ENCODE measurements at regions not wholly inside any gene's neighbourhood (a gene's known extent, or its start where the extent isn't known, plus 50 kb on each side); places are given as distances from the start of the nearest gene placed in this dataset.

DNA sequence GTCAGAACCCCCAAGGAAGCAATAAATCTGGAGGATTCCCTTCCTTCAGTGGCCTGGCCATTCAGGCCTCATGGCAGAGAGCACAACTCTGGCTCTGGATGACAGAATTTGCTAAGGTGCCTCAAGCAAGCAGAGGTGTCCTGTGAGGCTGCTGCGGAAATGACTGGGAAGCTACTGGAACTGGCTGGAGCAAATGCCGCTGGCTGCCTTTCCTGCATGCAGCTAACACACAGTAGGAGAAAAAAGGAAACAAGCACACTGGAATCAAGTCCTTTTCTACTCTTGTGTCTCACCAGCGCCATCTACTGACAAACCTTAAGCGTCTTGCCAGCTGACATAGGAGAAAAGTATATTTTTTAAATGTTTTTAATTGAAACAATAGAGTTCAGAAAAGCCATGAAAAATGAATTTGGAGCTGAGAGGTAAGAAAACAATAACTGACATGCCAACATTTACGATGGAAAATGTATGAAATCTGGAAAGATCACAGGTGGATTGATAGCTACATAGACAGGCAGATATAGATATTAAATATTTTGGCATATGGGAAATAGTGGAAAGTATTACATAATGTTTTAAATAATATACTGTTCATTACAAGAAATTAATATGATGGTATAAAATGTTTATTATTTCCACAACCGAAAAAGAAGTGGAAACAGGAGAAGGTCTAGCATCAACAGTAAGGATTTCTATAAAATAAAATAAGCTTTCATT, 951.6 kb downstream of the ANKRD7 start:
- no peaks in the 10 kb centered on the region for H3K36me3 ChIP-seq (ENCODE audit: control insufficient read depth in 4 of 4, insufficient read depth in 3 of 4, low read depth in 1 of 4, low read length in 3 of 4)
- peaks cover 0 to 3% (median 1%) of the 10 kb centered on the region in 4 donors for H3K4me1 ChIP-seq (ENCODE audit: control insufficient read depth in 4 of 4, insufficient read depth in 4 of 4, low read length in 3 of 4)
- no peak overlapping the region for H3K9ac ChIP-seq (ENCODE audit: low read depth in 1 of 2, low read length in 2 of 2)
- no peaks in the 10 kb centered on the region for H3K27me3 ChIP-seq (ENCODE audit: control insufficient read depth in 4 of 4, insufficient read depth in 4 of 4, low read length in 3 of 4)
- WGBS: 12% methylated on average over 6 of the region's 6 CpGs
- no peak overlapping the region for H3K27ac ChIP-seq (ENCODE audit: low read depth in 1 of 2, low read length in 2 of 2)
- TF ChIP-seq RAD21 (IDR thresholded peaks at IDR 0.05) (peak; percentile 80 to 83), SP1 (IDR thresholded peaks at IDR 0.05) (no peak)
- TF ChIP-seq, protein P1, sequence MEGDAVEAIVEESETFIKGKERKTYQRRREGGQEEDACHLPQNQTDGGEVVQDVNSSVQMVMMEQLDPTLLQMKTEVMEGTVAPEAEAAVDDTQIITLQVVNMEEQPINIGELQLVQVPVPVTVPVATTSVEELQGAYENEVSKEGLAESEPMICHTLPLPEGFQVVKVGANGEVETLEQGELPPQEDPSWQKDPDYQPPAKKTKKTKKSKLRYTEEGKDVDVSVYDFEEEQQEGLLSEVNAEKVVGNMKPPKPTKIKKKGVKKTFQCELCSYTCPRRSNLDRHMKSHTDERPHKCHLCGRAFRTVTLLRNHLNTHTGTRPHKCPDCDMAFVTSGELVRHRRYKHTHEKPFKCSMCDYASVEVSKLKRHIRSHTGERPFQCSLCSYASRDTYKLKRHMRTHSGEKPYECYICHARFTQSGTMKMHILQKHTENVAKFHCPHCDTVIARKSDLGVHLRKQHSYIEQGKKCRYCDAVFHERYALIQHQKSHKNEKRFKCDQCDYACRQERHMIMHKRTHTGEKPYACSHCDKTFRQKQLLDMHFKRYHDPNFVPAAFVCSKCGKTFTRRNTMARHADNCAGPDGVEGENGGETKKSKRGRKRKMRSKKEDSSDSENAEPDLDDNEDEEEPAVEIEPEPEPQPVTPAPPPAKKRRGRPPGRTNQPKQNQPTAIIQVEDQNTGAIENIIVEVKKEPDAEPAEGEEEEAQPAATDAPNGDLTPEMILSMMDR (IDR thresholded peaks at IDR 0.05; ENCODE audit: low read depth, low read length, missing input control): peak; percentile 56
- no peak overlapping the region for H3K4me3 ChIP-seq (ENCODE audit: low read depth in 1 of 3, low read length in 3 of 3)
- H3K9me3 ChIP-seq (ENCODE audit: control insufficient read depth in 4 of 4, low read length in 3 of 4): no peaks in the 10 kb centered on the region
- no peak for DNase-seq (ENCODE audit: low spot score)

- Histone ChIP-seq H3K27me3 (ENCODE audit: control insufficient read depth in 4 of 4, insufficient read depth in 4 of 4, low read length in 3 of 4) (no peaks in the 10 kb centered on the region), H3K4me1 (ENCODE audit: control insufficient read depth in 4 of 4, insufficient read depth in 4 of 4, low read length in 3 of 4) (peaks cover 0 to 3% (median 1%) of the 10 kb centered on the region in 4 donors), H3K36me3 (ENCODE audit: control insufficient read depth in 4 of 4, insufficient read depth in 3 of 4, low read depth in 1 of 4, low read length in 3 of 4) (no peaks in the 10 kb centered on the region), H3K9ac (ENCODE audit: low read depth in 1 of 2, low read length in 2 of 2) (no peak overlapping the region), H3K9me3 (ENCODE audit: control insufficient read depth in 4 of 4, low read length in 3 of 4) (no peaks in the 10 kb centered on the region), H3K4me3 (ENCODE audit: low read depth in 1 of 3, low read length in 3 of 3) (no peak overlapping the region), H3K27ac (ENCODE audit: low read depth in 1 of 2, low read length in 2 of 2) (no peak overlapping the region)
- TF ChIP-seq NR2F2 (IDR thresholded peaks at IDR 0.05): no peak
- TF ChIP-seq SP1 (IDR thresholded peaks at IDR 0.05): no peak
- TF ChIP-seq GABPA (IDR thresholded peaks at IDR 0.05 in 1 of 2, conservative IDR thresholded peaks at IDR 0.05 in 1 of 2): no peak
- DNase-seq (ENCODE audit: low spot score): no peak
These were observed 953.4 kb downstream of the ANKRD7 start for GRCh38 chr7:119177863-119178262.

DNA sequence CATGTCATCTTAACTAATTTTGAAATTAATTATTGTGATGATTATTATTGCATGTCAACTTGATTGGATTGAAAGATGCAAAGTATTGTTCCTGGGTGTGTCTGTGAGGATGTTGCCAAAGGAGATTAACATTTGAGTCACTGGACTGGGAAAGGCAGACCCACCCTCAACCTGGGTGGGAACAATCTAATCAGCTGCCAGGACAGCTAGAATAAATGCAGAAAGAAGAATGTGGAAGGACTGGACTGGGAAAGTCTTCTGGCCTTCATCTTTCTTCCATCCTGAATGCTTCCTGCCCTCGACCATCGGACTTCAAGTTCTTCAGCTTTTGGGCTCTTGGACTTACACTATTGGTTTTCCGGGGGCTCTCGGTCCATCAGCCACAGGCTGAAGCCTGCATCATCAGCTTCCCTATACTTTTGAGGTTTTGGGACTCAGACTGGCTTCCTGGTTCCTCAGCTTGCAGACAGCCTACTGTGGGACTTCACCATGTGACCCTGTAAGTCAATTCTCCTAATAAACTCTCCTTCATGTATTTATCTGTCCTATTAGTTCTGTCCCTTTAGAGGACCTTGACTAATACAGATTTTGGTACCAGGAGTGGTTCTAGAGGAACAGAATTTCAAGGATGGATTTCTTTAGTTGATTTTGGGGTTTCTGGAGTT, 959.8 kb downstream of the ANKRD7 start:
- no peaks in the 10 kb centered on the region for H3K36me3 ChIP-seq (ENCODE audit: control insufficient read depth in 4 of 4, insufficient read depth in 3 of 4, low read depth in 1 of 4, low read length in 3 of 4)
- TF ChIP-seq GABPA (IDR thresholded peaks at IDR 0.05 in 1 of 2, conservative IDR thresholded peaks at IDR 0.05 in 1 of 2) (no peak), HNF4A (conservative IDR thresholded peaks at IDR 0.05) (no peak), FOXA2 (IDR thresholded peaks at IDR 0.05) (no peak), FOXA1 (IDR thresholded peaks at IDR 0.05) (no peak)
- no peak overlapping the region for H3K4me3 ChIP-seq (ENCODE audit: low read depth in 1 of 3, low read length in 3 of 3)
- H3K4me1 ChIP-seq (ENCODE audit: control insufficient read depth in 4 of 4, insufficient read depth in 4 of 4, low read length in 3 of 4): no peaks in the 10 kb centered on the region
- no peak overlapping the region for H3K27ac ChIP-seq (ENCODE audit: low read depth in 1 of 2, low read length in 2 of 2)
- H3K27me3 ChIP-seq (ENCODE audit: control insufficient read depth in 4 of 4, insufficient read depth in 4 of 4, low read length in 3 of 4): no peaks in the 10 kb centered on the region
- no peak for DNase-seq (ENCODE audit: low spot score)
- no peaks in the 10 kb centered on the region for H3K9me3 ChIP-seq (ENCODE audit: control insufficient read depth in 4 of 4, low read length in 3 of 4)
- no peak overlapping the region for H3K9ac ChIP-seq (ENCODE audit: low read depth in 1 of 2, low read length in 2 of 2)
- 89% methylated on average over 4 of the region's 4 CpGs for WGBS

DNA sequence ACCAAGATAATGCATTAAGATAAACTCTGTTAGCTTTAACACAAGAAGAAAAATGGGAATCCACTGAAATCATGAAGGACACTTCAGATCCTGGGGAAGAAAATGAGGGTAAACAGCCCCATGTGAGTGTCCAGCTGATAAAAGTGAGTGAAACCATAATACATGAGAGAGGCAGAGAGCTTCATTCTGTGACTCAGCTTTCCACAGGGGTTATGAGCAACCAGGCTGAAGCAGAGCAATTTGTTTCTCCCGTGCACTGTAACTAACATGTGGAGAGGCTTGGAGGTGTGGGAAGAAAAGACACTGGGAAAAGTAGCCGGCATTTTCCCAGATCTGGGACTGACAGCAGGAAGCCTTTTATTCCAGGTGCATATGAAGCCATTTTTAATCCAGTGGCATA, 971.7 kb downstream of the ANKRD7 start:
- Histone ChIP-seq H3K9ac (ENCODE audit: low read depth in 1 of 2, low read length in 2 of 2) (no peak overlapping the region), H3K27me3 (ENCODE audit: control insufficient read depth in 4 of 4, insufficient read depth in 4 of 4, low read length in 3 of 4) (no peaks in the 10 kb centered on the region), H3K4me3 (ENCODE audit: low read depth in 1 of 3, low read length in 3 of 3) (no peak overlapping the region), H3K27ac (ENCODE audit: low read depth in 1 of 2, low read length in 2 of 2) (no peak overlapping the region), H3K9me3 (ENCODE audit: control insufficient read depth in 4 of 4, low read length in 3 of 4) (no peaks in the 10 kb centered on the region), H3K36me3 (ENCODE audit: control insufficient read depth in 4 of 4, insufficient read depth in 3 of 4, low read depth in 1 of 4, low read length in 3 of 4) (no peaks in the 10 kb centered on the region), H3K4me1 (ENCODE audit: control insufficient read depth in 4 of 4, insufficient read depth in 4 of 4, low read length in 3 of 4) (peaks cover 0 to 3% (median 0%) of the 10 kb centered on the region in 4 donors)
- WGBS: 88% methylated on average over 2 of the region's 2 CpGs
- TF ChIP-seq JUND (IDR thresholded peaks at IDR 0.05): no peak
- TF ChIP-seq FOXA1 (IDR thresholded peaks at IDR 0.05): no peak
- TF ChIP-seq GABPA (IDR thresholded peaks at IDR 0.05 in 1 of 2, conservative IDR thresholded peaks at IDR 0.05 in 1 of 2): no peak
- TF ChIP-seq ATF3 (IDR thresholded peaks at IDR 0.05): no peak
- no peak for TF ChIP-seq FOXA2 (IDR thresholded peaks at IDR 0.05)
- no peak for TF ChIP-seq SP1 (IDR thresholded peaks at IDR 0.05)
- TF ChIP-seq, protein P1 (IDR thresholded peaks at IDR 0.05; ENCODE audit: low read depth, low read length, missing input control): no peak
- TF ChIP-seq, protein P2, sequence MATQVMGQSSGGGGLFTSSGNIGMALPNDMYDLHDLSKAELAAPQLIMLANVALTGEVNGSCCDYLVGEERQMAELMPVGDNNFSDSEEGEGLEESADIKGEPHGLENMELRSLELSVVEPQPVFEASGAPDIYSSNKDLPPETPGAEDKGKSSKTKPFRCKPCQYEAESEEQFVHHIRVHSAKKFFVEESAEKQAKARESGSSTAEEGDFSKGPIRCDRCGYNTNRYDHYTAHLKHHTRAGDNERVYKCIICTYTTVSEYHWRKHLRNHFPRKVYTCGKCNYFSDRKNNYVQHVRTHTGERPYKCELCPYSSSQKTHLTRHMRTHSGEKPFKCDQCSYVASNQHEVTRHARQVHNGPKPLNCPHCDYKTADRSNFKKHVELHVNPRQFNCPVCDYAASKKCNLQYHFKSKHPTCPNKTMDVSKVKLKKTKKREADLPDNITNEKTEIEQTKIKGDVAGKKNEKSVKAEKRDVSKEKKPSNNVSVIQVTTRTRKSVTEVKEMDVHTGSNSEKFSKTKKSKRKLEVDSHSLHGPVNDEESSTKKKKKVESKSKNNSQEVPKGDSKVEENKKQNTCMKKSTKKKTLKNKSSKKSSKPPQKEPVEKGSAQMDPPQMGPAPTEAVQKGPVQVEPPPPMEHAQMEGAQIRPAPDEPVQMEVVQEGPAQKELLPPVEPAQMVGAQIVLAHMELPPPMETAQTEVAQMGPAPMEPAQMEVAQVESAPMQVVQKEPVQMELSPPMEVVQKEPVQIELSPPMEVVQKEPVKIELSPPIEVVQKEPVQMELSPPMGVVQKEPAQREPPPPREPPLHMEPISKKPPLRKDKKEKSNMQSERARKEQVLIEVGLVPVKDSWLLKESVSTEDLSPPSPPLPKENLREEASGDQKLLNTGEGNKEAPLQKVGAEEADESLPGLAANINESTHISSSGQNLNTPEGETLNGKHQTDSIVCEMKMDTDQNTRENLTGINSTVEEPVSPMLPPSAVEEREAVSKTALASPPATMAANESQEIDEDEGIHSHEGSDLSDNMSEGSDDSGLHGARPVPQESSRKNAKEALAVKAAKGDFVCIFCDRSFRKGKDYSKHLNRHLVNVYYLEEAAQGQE (IDR thresholded peaks at IDR 0.05): no peak
- no peak for TF ChIP-seq NR2F2 (IDR thresholded peaks at IDR 0.05)
- TF ChIP-seq YY1 (IDR thresholded peaks at IDR 0.05): no peak
- TF ChIP-seq RXRA (IDR thresholded peaks at IDR 0.05): no peak
- no peak for DNase-seq (ENCODE audit: low spot score)

Data from liver (tissue), 8 donors.